GM12865 (cell line): ENCODE measurements at regions not wholly inside any gene's neighbourhood (a gene's known extent, or its start where the extent isn't known, plus 50 kb on each side); places are given as distances from the start of the nearest gene placed in this dataset.

ENCODE experiments used
- DNase-seq: peaks from one replicate; pipeline ENCODE4 v3.0.0; 2010; ENCODE audit warnings: low read depth
- H3K4me3 ChIP-seq: 2 replicates; pipeline ENCODE4 v1.5.1; 2011; ENCODE audit warnings: mild to moderate bottlenecking, low read depth, low read length, control low read depth
- TF ChIP-seq, protein P1 (sequence below): IDR thresholded peaks from 2 replicates; pipeline ENCODE4 v1.5.1; 2011; ENCODE audit warnings: low read length, control low read depth, low read depth, inconsistent platforms; ENCODE audit not compliant: insufficient read depth; ENCODE audit errors: missing control alignments

DNA sequence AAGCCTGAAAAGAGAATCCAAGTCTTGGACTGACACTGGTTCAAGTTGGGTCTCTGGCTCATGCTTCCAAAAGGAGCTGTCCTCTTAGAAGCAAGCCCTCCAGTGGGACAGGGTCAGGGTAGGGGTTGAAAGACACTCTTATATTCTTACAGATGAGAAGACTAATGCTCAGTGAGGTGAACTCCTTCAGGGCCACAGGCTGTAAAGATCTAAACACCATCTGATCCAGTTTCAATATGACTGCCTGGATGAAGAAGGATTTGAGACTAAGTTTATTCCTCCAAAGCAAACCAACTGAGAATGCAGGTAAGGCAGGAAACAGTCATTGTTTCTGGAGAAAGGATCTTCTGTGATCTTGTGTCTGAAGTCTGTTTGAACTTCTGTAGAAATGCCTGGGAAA, 99.0 kb upstream of the TAB2 start:
- TF ChIP-seq, protein P1, sequence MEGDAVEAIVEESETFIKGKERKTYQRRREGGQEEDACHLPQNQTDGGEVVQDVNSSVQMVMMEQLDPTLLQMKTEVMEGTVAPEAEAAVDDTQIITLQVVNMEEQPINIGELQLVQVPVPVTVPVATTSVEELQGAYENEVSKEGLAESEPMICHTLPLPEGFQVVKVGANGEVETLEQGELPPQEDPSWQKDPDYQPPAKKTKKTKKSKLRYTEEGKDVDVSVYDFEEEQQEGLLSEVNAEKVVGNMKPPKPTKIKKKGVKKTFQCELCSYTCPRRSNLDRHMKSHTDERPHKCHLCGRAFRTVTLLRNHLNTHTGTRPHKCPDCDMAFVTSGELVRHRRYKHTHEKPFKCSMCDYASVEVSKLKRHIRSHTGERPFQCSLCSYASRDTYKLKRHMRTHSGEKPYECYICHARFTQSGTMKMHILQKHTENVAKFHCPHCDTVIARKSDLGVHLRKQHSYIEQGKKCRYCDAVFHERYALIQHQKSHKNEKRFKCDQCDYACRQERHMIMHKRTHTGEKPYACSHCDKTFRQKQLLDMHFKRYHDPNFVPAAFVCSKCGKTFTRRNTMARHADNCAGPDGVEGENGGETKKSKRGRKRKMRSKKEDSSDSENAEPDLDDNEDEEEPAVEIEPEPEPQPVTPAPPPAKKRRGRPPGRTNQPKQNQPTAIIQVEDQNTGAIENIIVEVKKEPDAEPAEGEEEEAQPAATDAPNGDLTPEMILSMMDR: no peak
- no peak overlapping the region for H3K4me3 ChIP-seq
- no peak for DNase-seq

DNA sequence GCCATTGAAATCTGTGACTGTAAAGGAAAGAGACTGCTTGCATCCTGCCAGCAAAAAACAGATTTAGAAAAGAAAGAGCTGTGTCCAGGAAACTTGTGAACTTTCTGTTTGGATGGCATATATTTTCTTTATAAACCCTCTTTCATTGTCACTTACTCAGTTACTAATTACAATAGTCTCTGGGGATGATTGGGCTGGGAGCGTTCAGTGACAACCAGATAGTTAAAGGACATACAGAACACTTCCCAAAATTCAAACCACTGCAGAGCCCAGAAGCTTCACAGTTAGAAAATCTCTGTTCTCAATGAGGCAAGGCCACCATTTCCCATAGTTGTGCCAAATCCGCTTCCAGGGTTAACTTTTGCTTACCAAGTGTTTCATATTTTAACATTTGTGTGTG, 98.6 kb upstream of the TAB2 start:
- TF ChIP-seq, protein P1: no peak
- no peak for DNase-seq
- no peak overlapping the region for H3K4me3 ChIP-seq

DNA sequence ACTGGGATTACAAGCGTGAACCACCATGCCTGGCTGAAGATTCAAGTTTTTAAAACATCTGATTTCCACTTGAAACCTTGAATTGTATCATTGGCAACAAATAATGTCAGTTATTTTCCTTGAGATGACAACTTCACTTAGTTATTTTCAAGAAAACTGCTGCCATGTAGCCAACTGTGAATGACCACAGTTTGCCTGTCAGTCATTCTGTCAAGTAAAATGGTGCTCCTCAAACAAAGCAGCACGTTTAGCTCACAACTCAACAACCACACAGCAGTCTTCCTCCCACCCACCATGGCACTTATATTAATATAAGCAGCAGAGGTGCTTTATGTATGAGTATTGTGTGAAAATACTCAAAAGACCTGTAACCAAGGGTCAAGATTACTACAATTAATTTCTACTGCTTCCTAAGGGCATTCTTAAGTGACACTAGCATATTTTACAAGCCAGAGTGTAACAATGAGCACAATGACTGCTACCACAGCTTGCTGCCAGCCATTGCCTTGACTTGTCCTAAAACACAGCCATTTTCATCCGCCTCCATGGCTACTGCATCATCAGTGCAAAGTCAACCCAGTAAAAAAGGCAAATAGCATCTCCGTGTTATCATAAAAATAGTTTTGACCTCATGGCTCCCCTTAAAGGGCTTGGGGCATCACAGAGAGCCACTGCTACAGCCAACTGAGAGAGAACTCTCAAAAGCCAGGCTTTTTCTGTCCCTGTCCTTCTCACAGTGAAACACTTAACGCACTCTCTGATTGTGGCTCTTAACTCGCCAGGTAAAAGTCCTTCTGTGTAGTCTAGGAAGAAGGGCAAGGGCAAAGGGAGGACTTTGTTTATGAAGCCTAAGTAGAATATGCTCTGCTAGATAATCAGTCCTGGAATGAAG, 96.4 kb upstream of the TAB2 start:
- H3K4me3 ChIP-seq: no peak overlapping the region
- TF ChIP-seq, protein P1: no peak
- DNase-seq: no peak

DNA sequence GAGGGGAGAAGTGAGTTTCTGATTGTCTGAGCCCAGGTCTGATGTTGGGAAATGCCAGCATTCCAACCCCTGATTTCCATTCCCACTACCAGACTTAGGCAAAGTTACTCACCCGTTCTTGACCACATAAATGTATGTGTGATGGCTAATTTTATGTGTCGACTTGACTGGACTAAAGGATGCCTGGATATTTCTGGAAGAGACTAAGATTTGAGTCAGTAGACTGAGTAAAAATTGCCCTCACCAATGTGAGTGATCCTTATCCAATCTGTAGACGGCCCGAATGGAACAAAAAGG, 95.8 kb upstream of the TAB2 start:
- no peak for DNase-seq
- no peak overlapping the region for H3K4me3 ChIP-seq
- TF ChIP-seq, protein P1: no peak

DNA sequence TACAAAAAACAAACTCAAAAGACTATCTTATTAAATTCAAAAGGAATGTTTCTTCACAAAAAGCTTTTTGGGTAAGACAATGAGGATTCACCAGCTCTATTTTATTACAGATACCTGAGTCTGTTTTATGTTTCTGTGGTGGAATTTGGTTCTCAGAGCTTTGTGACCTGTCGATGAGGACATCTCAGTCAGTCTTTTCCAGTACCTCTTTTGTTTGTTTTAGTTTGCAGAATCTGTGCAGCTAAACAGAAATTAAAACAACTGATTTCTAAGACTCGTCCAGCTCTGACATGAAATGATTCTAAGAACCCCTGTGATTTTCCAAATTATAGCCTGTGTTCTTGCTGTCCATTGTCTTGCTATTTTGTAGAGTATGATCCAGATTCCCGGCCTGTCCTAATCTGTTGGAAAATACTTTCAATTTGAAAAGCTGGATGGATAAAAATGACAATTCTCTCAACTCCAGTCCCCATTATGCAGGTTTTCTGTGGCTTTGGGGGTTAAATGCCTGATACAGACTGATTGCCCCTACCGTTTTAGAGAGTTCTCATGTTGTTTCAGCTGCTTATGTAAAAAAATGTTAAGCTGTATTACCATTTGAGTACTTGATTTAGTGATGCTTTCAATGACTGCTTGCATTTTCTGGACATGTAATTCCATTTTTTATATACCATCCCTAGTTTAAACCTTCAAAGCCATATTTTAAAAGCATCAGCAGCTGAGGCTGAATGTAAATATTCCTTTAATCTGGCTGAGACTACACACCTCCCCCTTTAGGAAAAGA, 94.2 kb upstream of the TAB2 start:
- no peak for DNase-seq
- TF ChIP-seq, protein P1: no peak

DNA sequence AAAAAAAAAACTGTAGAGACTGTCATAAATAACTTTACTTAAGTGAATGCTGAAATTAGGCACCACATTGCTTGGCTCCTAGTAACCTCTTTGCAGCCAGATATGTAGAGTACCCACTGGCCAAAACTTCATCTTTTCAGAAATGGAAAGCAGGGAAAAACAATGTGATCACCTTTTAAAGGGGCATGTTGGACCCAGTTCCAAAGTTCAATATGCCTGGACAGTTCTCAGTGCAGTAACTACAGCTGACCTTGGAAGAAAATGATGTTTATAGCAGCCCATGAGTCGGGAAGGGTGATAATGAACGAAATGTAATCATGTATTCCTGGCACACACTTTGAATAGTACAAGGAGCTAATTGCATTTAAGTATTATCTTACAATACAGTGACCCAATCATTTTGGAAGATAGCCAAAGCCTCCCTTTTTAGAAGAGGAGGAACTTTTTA, 93.6 kb upstream of the TAB2 start:
- H3K4me3 ChIP-seq: no peak overlapping the region
- no peak for DNase-seq
- TF ChIP-seq, protein P1: no peak

More for the DNA sequence above, 94.2 kb upstream of the TAB2 start:
- H3K4me3 ChIP-seq: no peak overlapping the region
